ENCODE measurements at regions not wholly inside any gene's neighbourhood (a gene's known extent, or its start where the extent isn't known, plus 50 kb on each side); places are given as distances from the start of the nearest gene placed in this dataset.

DNA sequence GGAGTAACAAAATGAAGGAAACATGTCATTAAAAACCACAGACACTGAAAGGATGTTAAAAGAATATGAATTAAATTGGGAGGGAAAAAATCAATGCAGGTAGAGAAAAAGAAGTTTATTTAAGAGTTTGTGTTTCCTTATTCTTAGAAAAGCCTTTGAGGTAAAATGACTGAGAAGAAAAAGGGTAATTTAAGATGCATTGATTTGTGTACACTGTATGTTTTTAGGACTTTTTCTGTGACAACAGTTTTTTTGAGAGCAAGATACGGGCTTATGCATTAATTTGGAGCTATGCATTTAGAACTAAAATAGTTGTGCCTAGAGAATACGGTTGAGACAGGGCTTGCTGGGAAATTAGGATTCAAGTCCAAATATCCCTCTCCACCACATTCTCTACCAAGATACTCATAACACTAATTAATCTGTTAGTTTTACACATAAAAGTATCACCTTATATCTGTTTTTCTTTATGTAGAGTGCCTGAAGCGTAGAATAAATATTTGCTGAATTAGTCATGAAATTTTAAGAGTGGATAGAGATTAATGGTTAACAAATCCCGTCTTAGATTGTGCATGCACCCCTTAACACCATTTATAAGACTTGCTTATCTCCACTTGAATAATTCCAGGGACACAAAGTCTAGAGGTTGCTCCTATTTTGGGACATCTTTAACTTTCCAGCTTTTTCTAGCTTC, 232.5 kb downstream of the PCDH7 start:
- POLR2A ChIA-PET, result no interaction called here
- WGBS (ENCODE audit: insufficient coverage), result 100% methylated on average over 1 of the region's 4 CpGs
- Histone ChIP-seq H3K4me1 (ENCODE audit: control extremely low read depth in 1 of 4, control insufficient read depth in 4 of 4, insufficient read depth in 4 of 4, low read length in 3 of 4) (no peaks in the 10 kb centered on the region), H3K36me3 (ENCODE audit: control insufficient read depth in 4 of 4, insufficient read depth in 4 of 4, low read length in 3 of 4) (no peaks in the 10 kb centered on the region), H3K27me3 (replicated peaks in 2 of 5; ENCODE audit: control insufficient read depth in 4 of 5, insufficient read depth in 5 of 5, low read length in 4 of 5) (no peaks in the 10 kb centered on the region), H3K27ac (ENCODE audit: insufficient read depth in 1 of 2, low read depth in 1 of 2, low read length in 2 of 2, poor library complexity in 1 of 2, severe bottlenecking in 2 of 2) (no peak overlapping the region), H3K9me3 (ENCODE audit: control extremely low read depth in 1 of 5, control insufficient read depth in 4 of 5, insufficient read depth in 2 of 5, low read depth in 1 of 5, low read length in 4 of 5) (peaks cover 0 to 1% (median 0%) of the 10 kb centered on the region in 5 experiments), H3K4me3 (ENCODE audit: control insufficient read depth in 1 of 7, extremely low read depth in 1 of 7, insufficient read depth in 4 of 7, low read depth in 2 of 7, low read length in 6 of 7) (no peak overlapping the region)
- CTCF ChIA-PET, result no interaction called here
- DNase-seq, result no peak

GRCh38 chr4:30953799-30954198, 233.6 kb downstream of the PCDH7 start:
- no peaks in the 10 kb centered on the region for H3K36me3 ChIP-seq (ENCODE audit: control insufficient read depth in 4 of 4, insufficient read depth in 4 of 4, low read length in 3 of 4)
- no peaks in the 10 kb centered on the region for H3K4me1 ChIP-seq (ENCODE audit: control extremely low read depth in 1 of 4, control insufficient read depth in 4 of 4, insufficient read depth in 4 of 4, low read length in 3 of 4)
- H3K4me3 ChIP-seq (ENCODE audit: control insufficient read depth in 1 of 7, extremely low read depth in 1 of 7, insufficient read depth in 4 of 7, low read depth in 2 of 7, low read length in 6 of 7), result no peak overlapping the region
- ChIA-PET POLR2A (no interaction called here), CTCF (no interaction called here)
- no peaks in the 10 kb centered on the region for H3K27me3 ChIP-seq (replicated peaks in 2 of 5; ENCODE audit: control insufficient read depth in 4 of 5, insufficient read depth in 5 of 5, low read length in 4 of 5)
- no CpG with 5 or more reads among the region's 1 CpG for WGBS (ENCODE audit: insufficient coverage)
- DNase-seq, result no peak
- H3K27ac ChIP-seq (ENCODE audit: insufficient read depth in 1 of 2, low read depth in 1 of 2, low read length in 2 of 2, poor library complexity in 1 of 2, severe bottlenecking in 2 of 2), result no peak overlapping the region
- peaks cover 0 to 1% (median 0%) of the 10 kb centered on the region in 5 experiments for H3K9me3 ChIP-seq (ENCODE audit: control extremely low read depth in 1 of 5, control insufficient read depth in 4 of 5, insufficient read depth in 2 of 5, low read depth in 1 of 5, low read length in 4 of 5)

DNA sequence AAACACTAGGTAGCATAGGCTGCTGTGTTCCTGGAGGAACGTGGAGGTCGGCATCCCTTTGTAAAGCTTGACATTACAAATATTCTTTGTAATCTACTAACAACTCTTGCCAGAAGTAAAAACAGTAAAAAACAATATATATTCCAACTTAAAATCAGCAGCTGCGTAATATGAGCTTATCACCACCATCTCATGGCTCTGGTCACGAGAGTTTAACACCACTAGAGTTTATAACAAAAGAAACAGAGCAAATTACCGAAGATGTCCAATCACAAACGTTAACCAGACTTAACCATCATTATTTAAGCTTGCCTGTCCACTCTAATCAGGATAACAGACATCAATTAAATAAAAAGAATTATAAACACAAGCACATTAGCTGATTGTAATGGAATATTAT, 236.7 kb downstream of the PCDH7 start:
- CTCF ChIA-PET, result no interaction called here

GRCh38 chr4:30957706-30958105, 237.5 kb downstream of the PCDH7 start:
- WGBS (ENCODE audit: insufficient coverage), result 80% methylated on average over 1 of the region's 4 CpGs

More for the DNA sequence above, 236.7 kb downstream of the PCDH7 start:
- no peak overlapping the region for H3K27ac ChIP-seq (ENCODE audit: insufficient read depth in 1 of 2, low read depth in 1 of 2, low read length in 2 of 2, poor library complexity in 1 of 2, severe bottlenecking in 2 of 2)
- DNase-seq, result no peak
- no peaks in the 10 kb centered on the region for H3K36me3 ChIP-seq (ENCODE audit: control insufficient read depth in 4 of 4, insufficient read depth in 4 of 4, low read length in 3 of 4)
- POLR2A ChIA-PET, result no interaction called here
- 100% methylated on average over 2 of the region's 6 CpGs for WGBS (ENCODE audit: insufficient coverage)
- H3K9me3 ChIP-seq (ENCODE audit: control extremely low read depth in 1 of 5, control insufficient read depth in 4 of 5, insufficient read depth in 2 of 5, low read depth in 1 of 5, low read length in 4 of 5), result peaks cover 0 to 1% (median 0%) of the 10 kb centered on the region in 5 experiments
- H3K27me3 ChIP-seq (replicated peaks in 2 of 5; ENCODE audit: control insufficient read depth in 4 of 5, insufficient read depth in 5 of 5, low read length in 4 of 5), result no peaks in the 10 kb centered on the region
- H3K4me3 ChIP-seq (ENCODE audit: control insufficient read depth in 1 of 7, extremely low read depth in 1 of 7, insufficient read depth in 4 of 7, low read depth in 2 of 7, low read length in 6 of 7), result no peak overlapping the region
- no peaks in the 10 kb centered on the region for H3K4me1 ChIP-seq (ENCODE audit: control extremely low read depth in 1 of 4, control insufficient read depth in 4 of 4, insufficient read depth in 4 of 4, low read length in 3 of 4)

GRCh38 chr4:30959781-30960485, 239.8 kb downstream of the PCDH7 start:
- WGBS (ENCODE audit: insufficient coverage), result 92% methylated on average over 2 of the region's 3 CpGs
- DNase-seq, result no peak
- CTCF ChIA-PET, result no interaction called here

More at GRCh38 chr4:30957706-30958105, 237.5 kb downstream of the PCDH7 start:
- Histone ChIP-seq H3K9me3 (ENCODE audit: control extremely low read depth in 1 of 5, control insufficient read depth in 4 of 5, insufficient read depth in 2 of 5, low read depth in 1 of 5, low read length in 4 of 5) (no peaks in the 10 kb centered on the region), H3K4me1 (ENCODE audit: control extremely low read depth in 1 of 4, control insufficient read depth in 4 of 4, insufficient read depth in 4 of 4, low read length in 3 of 4) (no peaks in the 10 kb centered on the region), H3K27me3 (replicated peaks in 2 of 5; ENCODE audit: control insufficient read depth in 4 of 5, insufficient read depth in 5 of 5, low read length in 4 of 5) (no peaks in the 10 kb centered on the region), H3K27ac (ENCODE audit: insufficient read depth in 1 of 2, low read depth in 1 of 2, low read length in 2 of 2, poor library complexity in 1 of 2, severe bottlenecking in 2 of 2) (no peak overlapping the region), H3K36me3 (ENCODE audit: control insufficient read depth in 4 of 4, insufficient read depth in 4 of 4, low read length in 3 of 4) (no peaks in the 10 kb centered on the region), H3K4me3 (ENCODE audit: control insufficient read depth in 1 of 7, extremely low read depth in 1 of 7, insufficient read depth in 4 of 7, low read depth in 2 of 7, low read length in 6 of 7) (no peak overlapping the region)
- POLR2A ChIA-PET, result no interaction called here
- DNase-seq, result no peak
- CTCF ChIA-PET, result no interaction called here

DNA sequence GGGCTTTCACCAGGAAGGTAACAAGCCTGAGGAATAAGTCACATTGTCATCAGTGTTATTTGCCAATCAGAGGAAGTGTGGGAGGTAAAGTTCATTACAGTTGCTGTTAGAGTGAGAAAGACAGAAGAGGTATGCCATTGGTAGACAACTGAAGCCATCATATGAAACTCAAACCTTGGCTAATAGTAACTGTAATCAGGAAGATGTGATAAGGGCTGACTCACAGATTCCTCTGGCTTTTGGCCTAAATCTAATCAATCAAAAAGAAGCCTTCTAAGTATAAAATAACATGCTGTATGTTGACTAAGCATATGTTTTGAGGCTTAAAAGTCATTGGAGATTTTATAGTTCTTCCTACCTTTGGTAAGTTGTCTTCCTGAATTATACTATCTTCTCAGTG, 242.8 kb downstream of the PCDH7 start:
- Histone ChIP-seq H3K27me3 (replicated peaks in 2 of 5; ENCODE audit: control insufficient read depth in 4 of 5, insufficient read depth in 5 of 5, low read length in 4 of 5) (no peaks in the 10 kb centered on the region), H3K4me3 (ENCODE audit: control insufficient read depth in 1 of 7, extremely low read depth in 1 of 7, insufficient read depth in 4 of 7, low read depth in 2 of 7, low read length in 6 of 7) (no peak overlapping the region), H3K9me3 (ENCODE audit: control extremely low read depth in 1 of 5, control insufficient read depth in 4 of 5, insufficient read depth in 2 of 5, low read depth in 1 of 5, low read length in 4 of 5) (no peaks in the 10 kb centered on the region), H3K36me3 (ENCODE audit: control insufficient read depth in 4 of 4, insufficient read depth in 4 of 4, low read length in 3 of 4) (no peaks in the 10 kb centered on the region), H3K27ac (ENCODE audit: insufficient read depth in 1 of 2, low read depth in 1 of 2, low read length in 2 of 2, poor library complexity in 1 of 2, severe bottlenecking in 2 of 2) (no peak overlapping the region), H3K4me1 (ENCODE audit: control extremely low read depth in 1 of 4, control insufficient read depth in 4 of 4, insufficient read depth in 4 of 4, low read length in 3 of 4) (no peaks in the 10 kb centered on the region)
- ChIA-PET POLR2A (no interaction called here), CTCF (no interaction called here)
- DNase-seq, result peak in 1 of 3 donors; percentile 0

More at GRCh38 chr4:30959781-30960485, 239.8 kb downstream of the PCDH7 start:
- H3K9me3 ChIP-seq (ENCODE audit: control extremely low read depth in 1 of 5, control insufficient read depth in 4 of 5, insufficient read depth in 2 of 5, low read depth in 1 of 5, low read length in 4 of 5), result no peaks in the 10 kb centered on the region
- H3K27ac ChIP-seq (ENCODE audit: insufficient read depth in 1 of 2, low read depth in 1 of 2, low read length in 2 of 2, poor library complexity in 1 of 2, severe bottlenecking in 2 of 2), result no peak overlapping the region
- H3K27me3 ChIP-seq (replicated peaks in 2 of 5; ENCODE audit: control insufficient read depth in 4 of 5, insufficient read depth in 5 of 5, low read length in 4 of 5), result no peaks in the 10 kb centered on the region
- no peaks in the 10 kb centered on the region for H3K36me3 ChIP-seq (ENCODE audit: control insufficient read depth in 4 of 4, insufficient read depth in 4 of 4, low read length in 3 of 4)
- POLR2A ChIA-PET, result no interaction called here
- no peaks in the 10 kb centered on the region for H3K4me1 ChIP-seq (ENCODE audit: control extremely low read depth in 1 of 4, control insufficient read depth in 4 of 4, insufficient read depth in 4 of 4, low read length in 3 of 4)
- H3K4me3 ChIP-seq (ENCODE audit: control insufficient read depth in 1 of 7, extremely low read depth in 1 of 7, insufficient read depth in 4 of 7, low read depth in 2 of 7, low read length in 6 of 7), result no peak overlapping the region

- DNase-seq, result no peak
- ChIA-PET POLR2A (no interaction called here), CTCF (no interaction called here)
- 93% methylated on average over 5 of the region's 5 CpGs for WGBS (ENCODE audit: insufficient coverage)
- Histone ChIP-seq H3K4me1 (ENCODE audit: control extremely low read depth in 1 of 4, control insufficient read depth in 4 of 4, insufficient read depth in 4 of 4, low read length in 3 of 4) (no peaks in the 10 kb centered on the region), H3K27ac (ENCODE audit: insufficient read depth in 1 of 2, low read depth in 1 of 2, low read length in 2 of 2, poor library complexity in 1 of 2, severe bottlenecking in 2 of 2) (no peak overlapping the region), H3K9me3 (ENCODE audit: control extremely low read depth in 1 of 5, control insufficient read depth in 4 of 5, insufficient read depth in 2 of 5, low read depth in 1 of 5, low read length in 4 of 5) (no peaks in the 10 kb centered on the region), H3K4me3 (ENCODE audit: control insufficient read depth in 1 of 7, extremely low read depth in 1 of 7, insufficient read depth in 4 of 7, low read depth in 2 of 7, low read length in 6 of 7) (no peak overlapping the region), H3K27me3 (replicated peaks in 2 of 5; ENCODE audit: control insufficient read depth in 4 of 5, insufficient read depth in 5 of 5, low read length in 4 of 5) (no peaks in the 10 kb centered on the region), H3K36me3 (ENCODE audit: control insufficient read depth in 4 of 4, insufficient read depth in 4 of 4, low read length in 3 of 4) (no peaks in the 10 kb centered on the region)
Observed at GRCh38 chr4:30968926-30969325, 248.8 kb downstream of the PCDH7 start.

All from common myeloid progenitor, CD34-positive (primary cell).